Fibroblast of lung (primary cell): ENCODE measurements at regions not wholly inside any gene's neighbourhood (a gene's known extent, or its start where the extent isn't known, plus 50 kb on each side); places are given as distances from the start of the nearest gene placed in this dataset.

Source experiments
- DNase-seq, 2 donors: peaks; one replicate each; pipeline versions ENCODE4 v3.0.0 to v3.0.0-alpha.2; 2010; ENCODE audit warnings: low read depth in 2 of 2
- H2AFZ ChIP-seq: 2 replicates; pipeline ENCODE4 v1.5.1; 2012; ENCODE audit warnings: low read length, control low read depth, inconsistent platforms
- H3K27ac ChIP-seq: 2 replicates; pipeline ENCODE4 v1.5.1; 2011; ENCODE audit warnings: low read length, control low read depth; ENCODE audit not compliant: insufficient read depth
- H3K27me3 ChIP-seq: 2 replicates; pipeline ENCODE4 v1.5.1; 2011; ENCODE audit warnings: mild to moderate bottlenecking, low read length; ENCODE audit not compliant: control insufficient read depth, insufficient read depth
- H3K36me3 ChIP-seq: 2 replicates; pipeline ENCODE4 v1.5.1; 2011; ENCODE audit warnings: low read length; ENCODE audit not compliant: control insufficient read depth, insufficient read depth
- H3K4me1 ChIP-seq: 2 replicates; pipeline ENCODE4 v1.5.1; 2011; ENCODE audit warnings: low read length; ENCODE audit not compliant: control insufficient read depth, insufficient read depth; ENCODE audit errors: extremely low read depth
- H3K4me2 ChIP-seq: 2 replicates; pipeline ENCODE4 v1.5.1; 2011; ENCODE audit warnings: low read length, control low read depth; ENCODE audit not compliant: insufficient read depth; ENCODE audit errors: extremely low read depth
- H3K4me3 ChIP-seq, 4 experiments: fragments of 200-600 bp in 1 of 4; sonication (generic) in 1 of 4; replicated peaks in 1 of 4; 2 replicates each; pipeline ENCODE4 v1.5.1; 2011 to 2016; ENCODE audit warnings: low read length in 4 of 4, low read depth in 3 of 4, mild to moderate bottlenecking in 3 of 4, control low read depth in 2 of 4, inconsistent platforms in 1 of 4, mixed read lengths in 1 of 4; ENCODE audit not compliant: insufficient read depth in 1 of 4; ENCODE audit errors: control extremely low read depth in 1 of 4
- H3K79me2 ChIP-seq: 2 replicates; pipeline ENCODE4 v1.5.1; 2012; ENCODE audit warnings: mild to moderate bottlenecking, low read length, inconsistent platforms; ENCODE audit not compliant: control insufficient read depth, insufficient read depth
- H3K9ac ChIP-seq: 2 replicates; pipeline ENCODE4 v1.5.1; 2011; ENCODE audit warnings: mild to moderate bottlenecking, low read length, control low read depth; ENCODE audit not compliant: insufficient read depth
- H3K9me3 ChIP-seq: 2 replicates; pipeline ENCODE4 v1.5.1; 2012; ENCODE audit warnings: low read depth, low read length; ENCODE audit not compliant: control insufficient read depth, insufficient read depth
- H4K20me1 ChIP-seq: 2 replicates; pipeline ENCODE4 v1.5.1; 2011; ENCODE audit warnings: low read length; ENCODE audit not compliant: control insufficient read depth, insufficient read depth; ENCODE audit errors: extremely low read depth
- CTCF ChIP-seq, 2 donors: IDR thresholded peaks in 1 of 2; conservative IDR thresholded peaks in 1 of 2; 1 replicate in 1 of 2; 2 replicates in 1 of 2; pipeline ENCODE4 v1.5.1; 2011 to 2012; ENCODE audit warnings: low read length in 2 of 2, control low read depth in 1 of 2, inconsistent platforms in 1 of 2, low read depth in 1 of 2, mild to moderate bottlenecking in 1 of 2
- EZH2 ChIP-seq: IDR thresholded peaks from 2 replicates; pipeline ENCODE4 v1.5.1; 2012; ENCODE audit warnings: low read length, control low read depth, mild to moderate bottlenecking; ENCODE audit errors: missing control alignments

GRCh38 chr6:16078064-16078463, 50.8 kb upstream of the MYLIP start:
- H4K20me1 ChIP-seq = no peaks in the 10 kb centered on the region
- peaks cover 2% of the 10 kb centered on the region for H3K27me3 ChIP-seq
- no peak overlapping the region for H3K4me2 ChIP-seq
- H3K9me3 ChIP-seq = no peaks in the 10 kb centered on the region
- no peak overlapping the region for H2AFZ ChIP-seq
- H3K36me3 ChIP-seq = no peaks in the 10 kb centered on the region
- no peak for DNase-seq
- TF ChIP-seq CTCF (conservative IDR thresholded peaks at IDR 0.05 in 1 of 2, IDR thresholded peaks at IDR 0.05 in 1 of 2; ENCODE audit: low read depth in 1 of 2, low read length in 2 of 2) = no peak
- TF ChIP-seq EZH2 = no peak
- H3K79me2 ChIP-seq = no peaks in the 10 kb centered on the region
- H3K27ac ChIP-seq = no peak overlapping the region
- no peaks in the 10 kb centered on the region for H3K4me1 ChIP-seq
- no peak overlapping the region for H3K4me3 ChIP-seq
- H3K9ac ChIP-seq = no peak overlapping the region

GRCh38 chr6:16069671-16070070, 59.2 kb upstream of the MYLIP start:
- H3K4me1 ChIP-seq = no peaks in the 10 kb centered on the region
- no peak overlapping the region for H2AFZ ChIP-seq
- H3K4me2 ChIP-seq = no peak overlapping the region
- H3K9me3 ChIP-seq = no peaks in the 10 kb centered on the region
- no peak for DNase-seq
- H4K20me1 ChIP-seq = no peaks in the 10 kb centered on the region
- no peak overlapping the region for H3K4me3 ChIP-seq
- H3K79me2 ChIP-seq = no peaks in the 10 kb centered on the region
- H3K27me3 ChIP-seq = no peaks in the 10 kb centered on the region
- H3K27ac ChIP-seq = no peak overlapping the region
- no peak for TF ChIP-seq CTCF (conservative IDR thresholded peaks at IDR 0.05 in 1 of 2, IDR thresholded peaks at IDR 0.05 in 1 of 2; ENCODE audit: low read depth in 1 of 2, low read length in 2 of 2)
- TF ChIP-seq EZH2 = no peak
- no peaks in the 10 kb centered on the region for H3K36me3 ChIP-seq
- no peak overlapping the region for H3K9ac ChIP-seq

- Histone ChIP-seq H3K27ac (no peak overlapping the region), H3K4me2 (no peak overlapping the region), H3K4me1 (no peaks in the 10 kb centered on the region), H3K4me3 (no peak overlapping the region), H3K9me3 (no peaks in the 10 kb centered on the region), H3K9ac (no peak overlapping the region), H4K20me1 (no peaks in the 10 kb centered on the region), H3K79me2 (no peaks in the 10 kb centered on the region), H2AFZ (no peak overlapping the region), H3K36me3 (no peaks in the 10 kb centered on the region), H3K27me3 (no peaks in the 10 kb centered on the region)
- DNase-seq = no peak
- TF ChIP-seq CTCF (conservative IDR thresholded peaks at IDR 0.05 in 1 of 2, IDR thresholded peaks at IDR 0.05 in 1 of 2; ENCODE audit: low read depth in 1 of 2, low read length in 2 of 2) (no peak), EZH2 (no peak)
These were observed 59.7 kb upstream of the MYLIP start for GRCh38 chr6:16069222-16069621.
